ENCODE measurements at regions not wholly inside any gene's neighbourhood (a gene's known extent, or its start where the extent isn't known, plus 50 kb on each side); places are given as distances from the start of the nearest gene placed in this dataset.
"Not testable (repeated sequence)": the region's sequence is repeated elsewhere in the genome, so short reads cannot be mapped to it uniquely, and the experiment has no call there.

DNA sequence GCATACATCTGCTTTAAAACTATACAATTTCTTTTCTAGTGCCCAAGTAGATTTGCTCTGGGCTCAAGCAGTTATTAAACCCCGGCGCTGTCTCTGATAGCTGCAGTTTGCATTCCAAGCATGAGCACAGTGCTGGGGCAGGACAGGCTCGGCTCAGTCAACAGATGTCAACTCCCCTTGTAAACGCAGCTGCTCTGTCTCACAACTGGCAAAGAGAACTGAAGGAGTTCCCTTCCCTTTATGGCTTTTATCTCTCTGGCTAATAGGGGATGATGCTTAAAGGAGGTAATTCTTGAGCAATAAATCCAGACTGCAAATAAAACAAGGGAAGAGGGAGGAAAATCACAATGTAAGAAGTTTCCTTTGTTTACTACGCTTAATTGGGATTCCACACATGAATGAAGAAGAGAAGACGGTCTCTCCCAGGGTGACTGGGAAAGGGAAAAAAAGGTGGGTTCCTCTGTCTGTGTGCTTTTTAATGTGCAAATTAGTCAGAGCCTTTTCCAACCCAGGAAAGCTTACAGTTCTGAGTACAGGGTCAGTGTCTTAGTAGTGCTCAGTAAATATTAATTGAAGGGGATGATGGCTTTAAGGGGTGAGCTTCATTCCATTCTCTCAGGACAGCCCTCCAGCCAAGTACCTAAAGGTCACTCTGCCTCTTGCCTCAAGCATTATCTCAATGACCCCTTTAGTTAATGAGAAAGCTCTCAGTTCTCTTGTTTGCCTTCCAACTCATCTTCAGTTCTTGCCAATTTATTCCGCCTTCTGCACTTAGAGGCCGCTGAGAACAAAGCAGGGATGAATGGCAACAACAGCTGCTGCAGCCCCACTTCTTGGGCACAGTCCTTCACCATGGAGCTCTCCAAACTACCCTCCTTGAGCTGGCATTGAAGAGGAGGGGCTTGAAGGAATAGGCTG is 155.7 kb upstream of the JADE1 start:
- TF ChIP-seq, protein P1, sequence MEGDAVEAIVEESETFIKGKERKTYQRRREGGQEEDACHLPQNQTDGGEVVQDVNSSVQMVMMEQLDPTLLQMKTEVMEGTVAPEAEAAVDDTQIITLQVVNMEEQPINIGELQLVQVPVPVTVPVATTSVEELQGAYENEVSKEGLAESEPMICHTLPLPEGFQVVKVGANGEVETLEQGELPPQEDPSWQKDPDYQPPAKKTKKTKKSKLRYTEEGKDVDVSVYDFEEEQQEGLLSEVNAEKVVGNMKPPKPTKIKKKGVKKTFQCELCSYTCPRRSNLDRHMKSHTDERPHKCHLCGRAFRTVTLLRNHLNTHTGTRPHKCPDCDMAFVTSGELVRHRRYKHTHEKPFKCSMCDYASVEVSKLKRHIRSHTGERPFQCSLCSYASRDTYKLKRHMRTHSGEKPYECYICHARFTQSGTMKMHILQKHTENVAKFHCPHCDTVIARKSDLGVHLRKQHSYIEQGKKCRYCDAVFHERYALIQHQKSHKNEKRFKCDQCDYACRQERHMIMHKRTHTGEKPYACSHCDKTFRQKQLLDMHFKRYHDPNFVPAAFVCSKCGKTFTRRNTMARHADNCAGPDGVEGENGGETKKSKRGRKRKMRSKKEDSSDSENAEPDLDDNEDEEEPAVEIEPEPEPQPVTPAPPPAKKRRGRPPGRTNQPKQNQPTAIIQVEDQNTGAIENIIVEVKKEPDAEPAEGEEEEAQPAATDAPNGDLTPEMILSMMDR (IDR thresholded peaks at IDR 0.05) = no peak
- TF ChIP-seq POLR2A (IDR thresholded peaks at IDR 0.05) = no peak
- Histone ChIP-seq H3K36me3 (no peaks in the 10 kb centered on the region), H3K27me3 (no peaks in the 10 kb centered on the region), H3K4me3 (peak overlapping the region in 3 of 4 donors; percentile 3 to 49 (median 17)), H3K9me3 (peaks cover 0 to 10% (median 4%) of the 10 kb centered on the region in 3 donors), H3K27ac (peak overlapping the region; percentile 2 to 59 (median 40)), H3K4me1 (peaks cover 0 to 11% (median 0%) of the 10 kb centered on the region in 3 donors)
- 49 to 56% methylated on average over 7 to 8 of the region's 8 CpGs for WGBS, 2 donors
- intact Hi-C loops (cut with DNase I) = no loop called here
- no peak for DNase-seq

DNA sequence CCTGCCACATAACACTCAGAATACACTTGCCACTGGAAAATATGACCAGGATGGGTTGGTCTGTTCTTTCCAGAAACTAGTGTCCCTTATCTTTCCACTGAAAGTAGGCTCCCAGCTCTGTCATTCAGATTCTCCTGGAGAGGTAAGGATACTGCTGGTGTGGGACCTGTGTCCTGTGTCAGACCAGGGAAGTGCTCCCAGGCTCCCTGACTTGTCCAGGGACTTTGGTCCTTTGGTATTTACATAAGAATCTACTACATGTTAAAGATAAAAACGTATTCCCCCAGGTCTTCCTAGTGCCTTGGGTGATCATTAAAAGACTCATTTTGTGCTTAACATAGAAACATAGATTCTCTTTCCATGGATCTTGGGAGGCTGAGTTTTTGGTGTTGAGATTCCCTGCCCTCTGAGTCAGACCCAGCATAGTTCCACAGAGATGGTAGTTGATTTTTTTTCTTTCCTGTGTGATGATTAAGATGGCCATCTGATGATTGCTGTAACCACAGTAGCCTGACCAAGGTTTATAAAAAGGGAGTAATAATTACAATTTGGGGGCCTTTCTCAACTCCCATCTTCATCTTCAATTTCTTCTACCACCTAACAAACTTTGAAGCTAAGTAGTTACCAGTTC is 159.8 kb upstream of the JADE1 start:
- no peak overlapping the region for H3K4me3 ChIP-seq
- no peak for DNase-seq
- no peaks in the 10 kb centered on the region for H3K4me1 ChIP-seq
- H3K27ac ChIP-seq = no peak overlapping the region
- no peaks in the 10 kb centered on the region for H3K27me3 ChIP-seq
- H3K9me3 ChIP-seq = peaks cover 0 to 3% (median under 1%) of the 10 kb centered on the region in 3 donors
- no peaks in the 10 kb centered on the region for H3K36me3 ChIP-seq
- intact Hi-C loops (cut with DNase I) = no loop called here
- WGBS, 2 donors = 62 to 86% methylated on average over 1 of the region's 1 CpG
- TF ChIP-seq, protein P1 (IDR thresholded peaks at IDR 0.05) = no peak
- TF ChIP-seq POLR2A (IDR thresholded peaks at IDR 0.05) = no peak

- H3K36me3 ChIP-seq = no peaks in the 10 kb centered on the region
- no peaks in the 10 kb centered on the region for H3K27me3 ChIP-seq
- no peak for DNase-seq
- intact Hi-C loops (cut with DNase I) = no loop called here
- no peak overlapping the region for H3K4me3 ChIP-seq
- 83% methylated on average over 1 of the region's 1 CpG; no CpG with 5 or more reads in 1 of the 2 donors for WGBS, 2 donors
- H3K4me1 ChIP-seq = no peaks in the 10 kb centered on the region
- H3K9me3 ChIP-seq = no peaks in the 10 kb centered on the region
- no peak overlapping the region for H3K27ac ChIP-seq
- TF ChIP-seq, protein P1 (IDR thresholded peaks at IDR 0.05) = no peak
- TF ChIP-seq POLR2A (IDR thresholded peaks at IDR 0.05) = no peak
These were observed 160.3 kb upstream of the JADE1 start for GRCh38 chr4:128649161-128649560.

DNA sequence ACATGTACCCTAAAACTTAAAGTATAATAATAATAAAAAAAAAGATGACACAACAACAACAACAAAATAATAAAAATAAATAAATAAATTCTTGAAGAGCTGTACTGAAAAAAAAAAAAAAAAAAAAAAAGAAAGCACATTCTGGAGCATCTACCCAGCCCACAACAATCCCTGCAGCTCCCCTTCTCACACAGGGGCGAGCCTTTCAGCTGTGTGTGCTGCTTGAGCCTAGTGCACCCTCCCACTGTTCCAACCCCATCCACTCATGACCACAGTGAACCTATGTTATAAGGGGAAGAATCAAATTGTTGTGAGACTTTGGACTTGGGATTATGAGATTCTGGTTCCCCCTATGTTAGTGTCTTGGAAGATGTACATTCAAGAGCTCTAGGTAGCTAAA is 161.5 kb upstream of the JADE1 start:
- Histone ChIP-seq H3K27me3 (no peaks in the 10 kb centered on the region), H3K9me3 (no peaks in the 10 kb centered on the region), H3K27ac (no peak overlapping the region), H3K36me3 (no peaks in the 10 kb centered on the region), H3K4me3 (no peak overlapping the region), H3K4me1 (no peaks in the 10 kb centered on the region)
- DNase-seq = no peak
- no peak for TF ChIP-seq POLR2A (IDR thresholded peaks at IDR 0.05)
- TF ChIP-seq, protein P1 (IDR thresholded peaks at IDR 0.05) = no peak
- intact Hi-C loops (cut with DNase I) = no loop called here
- WGBS, 2 donors = 78 to 91% methylated on average over 1 of the region's 1 CpG

GRCh38 chr4:128646893-128647292 is 162.6 kb upstream of the JADE1 start:
- intact Hi-C loops (cut with DNase I); H3K9me3 ChIP-seq; H3K4me1 ChIP-seq; H3K36me3 ChIP-seq; H3K27ac ChIP-seq; DNase-seq; H3K27me3 ChIP-seq; H3K4me3 ChIP-seq: not testable (repeated sequence)
- WGBS, 2 donors = 58 to 71% methylated on average over 1 of the region's 1 CpG

DNA sequence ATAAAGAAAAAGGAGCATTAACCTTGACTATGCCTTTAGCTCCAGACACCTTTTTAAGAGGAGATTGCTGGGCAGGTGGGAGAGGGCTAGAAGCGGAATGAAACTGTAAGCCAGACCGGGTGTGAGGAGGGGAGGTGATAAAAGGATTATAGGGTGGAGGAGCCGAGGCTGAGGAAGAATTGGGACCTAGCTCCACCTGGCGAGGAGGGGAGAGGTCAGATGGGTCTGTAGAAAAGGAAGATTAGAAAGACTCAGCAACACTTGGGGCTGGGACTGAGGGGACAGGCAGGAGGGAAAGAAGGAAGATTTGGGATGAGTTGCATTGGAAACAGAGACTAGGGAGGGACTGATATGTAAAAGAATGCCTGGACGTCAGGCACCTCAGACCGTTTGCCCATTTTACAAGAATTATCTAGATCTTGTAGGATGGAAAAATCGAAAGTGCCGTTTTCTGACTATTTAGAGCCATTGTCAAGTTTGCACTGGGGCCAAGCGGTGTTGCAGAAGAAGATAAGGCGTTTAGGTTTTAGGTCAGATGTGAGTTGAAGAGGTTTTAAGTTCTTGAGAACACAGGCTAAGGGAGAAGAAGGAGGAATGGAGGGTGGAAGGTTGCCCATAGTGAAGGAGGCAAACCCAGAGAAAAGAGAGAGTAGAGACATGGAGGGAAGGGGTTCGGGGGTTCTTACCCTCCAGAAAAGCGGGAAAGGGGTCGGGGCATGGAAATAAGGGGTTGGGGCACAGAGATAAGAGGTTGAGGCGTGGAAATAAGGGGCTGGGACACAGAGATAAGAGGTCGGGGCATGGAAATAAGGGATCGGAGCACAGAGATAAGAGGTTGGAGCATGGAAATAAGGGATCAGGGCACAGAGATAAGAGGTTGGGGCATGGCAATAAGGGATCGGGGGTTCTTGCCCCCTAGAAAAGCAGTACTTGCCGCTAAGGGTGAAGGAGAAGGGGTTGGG is 164.5 kb upstream of the JADE1 start:
- DNase-seq; H3K9me3 ChIP-seq; H3K4me3 ChIP-seq; intact Hi-C loops (cut with DNase I); H3K27me3 ChIP-seq; H3K36me3 ChIP-seq; H3K27ac ChIP-seq; H3K4me1 ChIP-seq: not testable (repeated sequence)
- WGBS, 2 donors = 76 to 78% methylated on average over 18 of the region's 18 CpGs

DNA sequence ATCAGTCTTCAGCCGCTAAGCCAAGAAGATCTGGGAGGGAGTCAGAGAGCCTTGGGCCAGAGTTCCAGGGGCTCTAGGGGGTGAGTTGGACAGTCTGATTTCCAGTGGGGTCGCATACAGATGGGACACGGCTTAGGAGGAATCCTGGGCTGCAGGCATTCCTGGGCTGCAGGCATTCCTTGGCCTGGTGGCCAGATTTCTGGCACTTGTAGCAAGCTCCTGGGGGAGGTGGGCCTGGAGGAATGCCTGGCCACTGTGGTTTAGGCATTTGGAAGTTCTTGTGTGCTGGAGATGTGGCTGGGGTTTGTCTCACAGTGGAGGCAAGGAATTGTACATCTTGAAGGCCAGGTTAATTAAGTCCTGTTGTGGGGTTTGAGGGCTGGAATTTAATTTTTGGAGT is 165.4 kb upstream of the JADE1 start:
- H3K27ac ChIP-seq; H3K27me3 ChIP-seq; DNase-seq; intact Hi-C loops (cut with DNase I); H3K4me1 ChIP-seq; H3K36me3 ChIP-seq; H3K4me3 ChIP-seq; H3K9me3 ChIP-seq: not testable (repeated sequence)
- 84 to 100% methylated on average over 1 to 3 of the region's 3 CpGs for WGBS, 2 donors

- DNase-seq; intact Hi-C loops (cut with DNase I); H3K36me3 ChIP-seq; H3K9me3 ChIP-seq; H3K27ac ChIP-seq; H3K4me1 ChIP-seq; H3K27me3 ChIP-seq; H3K4me3 ChIP-seq: not testable (repeated sequence)
- 84 to 87% methylated on average over 2 of the region's 2 CpGs for WGBS, 2 donors
These were observed 167.9 kb upstream of the JADE1 start for GRCh38 chr4:128641566-128641965.

Data from esophagus squamous epithelium (tissue), 5 donors.